NCI-H2171 (cell line): ENCODE measurements at regions not wholly inside any gene's neighbourhood (a gene's known extent, or its start where the extent isn't known, plus 50 kb on each side); places are given as distances from the start of the nearest gene placed in this dataset.
"Not testable (repeated sequence)": the region's sequence is repeated elsewhere in the genome, so short reads cannot be mapped to it uniquely, and the experiment has no call there.

ENCODE experiments used
- DNase-seq: peaks from one replicate; lab custom pipeline; 2025; lab: John Stamatoyannopoulos, UW

DNA sequence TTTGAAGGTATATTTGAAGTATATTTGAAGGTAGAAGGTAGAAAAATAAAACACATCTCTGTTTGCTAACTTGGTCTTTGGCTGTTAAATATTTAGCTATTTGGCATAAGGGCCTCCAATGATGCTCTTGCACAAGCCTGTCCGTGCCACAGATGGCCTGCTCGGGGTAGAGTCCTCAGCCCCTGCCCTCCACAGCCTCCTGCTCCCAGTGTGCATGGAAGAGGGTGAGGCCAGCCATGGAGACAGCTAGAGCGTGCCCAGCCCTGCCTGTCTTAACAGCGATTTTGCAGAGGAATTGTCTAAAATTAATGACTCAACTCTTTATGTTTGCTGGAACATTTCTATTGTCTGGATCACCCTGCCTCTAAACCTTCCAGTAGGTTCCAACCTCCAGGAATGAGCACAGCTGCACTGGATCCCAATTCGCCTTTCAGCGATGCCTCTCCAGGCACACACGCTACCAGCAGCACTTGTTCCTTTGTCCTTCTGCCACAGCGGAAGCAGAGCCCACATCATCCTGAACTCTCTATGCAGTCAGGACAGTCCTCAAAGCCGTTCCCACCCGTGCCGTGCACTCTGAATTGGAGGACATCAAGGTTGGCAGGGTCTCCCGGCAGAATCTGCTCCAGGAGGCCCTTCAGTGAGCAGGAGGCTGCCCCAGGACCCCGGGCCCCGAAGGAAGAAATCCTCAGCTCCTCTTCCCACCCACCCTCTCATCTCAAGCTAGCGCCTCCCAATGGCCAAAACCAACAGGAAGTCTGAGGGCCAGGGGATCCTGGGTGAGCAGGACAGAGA lies 254.0 kb upstream of the IRX1 start:
- no peak for DNase-seq

DNA sequence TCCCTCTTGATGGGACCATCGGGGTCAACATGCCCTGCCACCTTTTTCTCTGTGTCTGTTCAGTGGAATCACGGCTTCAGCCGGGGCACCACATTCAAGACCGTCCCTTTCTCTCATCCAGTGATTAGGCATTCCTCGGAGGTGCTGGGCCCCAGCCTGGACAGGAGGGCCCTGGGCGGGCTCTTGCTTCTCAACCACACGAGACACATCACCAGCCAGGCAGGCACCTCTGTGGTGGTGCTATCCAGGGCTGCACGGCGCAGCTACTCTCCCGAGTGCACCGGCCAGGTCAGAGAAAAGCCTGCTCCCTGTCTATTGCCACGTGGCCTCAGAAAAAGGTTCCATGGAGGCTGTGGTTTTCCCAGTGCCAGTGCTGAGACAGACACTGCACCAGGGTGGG lies 255.2 kb upstream of the IRX1 start:
- DNase-seq: no peak

DNA sequence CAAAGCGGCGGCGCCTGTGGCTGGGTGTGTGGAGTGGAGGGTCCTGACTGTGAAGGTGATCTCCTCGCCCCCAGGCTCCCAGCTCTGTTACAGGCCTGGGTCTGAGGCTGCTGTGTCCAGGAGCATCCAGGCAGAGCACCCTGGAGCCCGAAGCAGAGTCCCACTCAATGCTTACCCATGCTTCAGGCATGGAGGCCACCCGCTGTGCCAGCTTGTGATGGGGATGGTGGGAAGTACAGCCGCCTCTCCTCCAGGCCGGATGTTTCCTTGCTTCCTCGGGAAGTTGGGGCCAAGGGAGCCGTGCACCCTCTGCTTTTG lies 255.9 kb upstream of the IRX1 start:
- no peak for DNase-seq

DNA sequence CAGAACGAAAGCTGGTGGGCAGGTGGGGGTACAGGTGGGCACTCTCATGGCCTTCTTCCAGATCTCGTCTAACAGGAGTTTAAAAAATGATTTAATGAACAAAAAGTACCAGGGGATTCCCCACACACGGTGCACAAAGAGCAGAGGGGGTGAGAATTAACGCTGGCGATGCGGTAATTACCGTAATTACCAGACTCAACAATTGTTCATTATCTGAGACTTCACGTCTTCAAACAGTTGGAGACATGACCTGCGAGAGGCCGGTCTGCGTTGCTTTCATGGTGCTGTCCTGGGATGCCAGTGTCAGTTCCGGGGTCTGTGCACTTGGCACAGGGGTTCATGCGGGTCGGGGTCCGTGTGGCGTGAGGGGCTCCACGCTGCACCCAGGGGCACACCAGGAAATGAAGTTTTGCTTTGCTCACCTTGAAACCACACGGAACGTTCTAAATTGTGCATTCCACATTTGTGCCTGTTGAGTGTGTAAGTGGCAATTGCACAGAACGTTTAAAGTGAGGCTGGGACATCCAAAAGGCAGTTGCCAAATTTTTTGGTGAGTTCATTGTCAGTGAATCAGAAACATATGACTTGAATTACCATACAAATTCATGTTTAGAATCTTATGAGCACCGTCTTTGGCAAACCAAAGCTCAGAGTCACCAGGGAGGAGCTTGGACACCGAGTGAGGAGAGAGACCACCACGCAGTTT lies 256.4 kb upstream of the IRX1 start:
- DNase-seq: no peak

DNA sequence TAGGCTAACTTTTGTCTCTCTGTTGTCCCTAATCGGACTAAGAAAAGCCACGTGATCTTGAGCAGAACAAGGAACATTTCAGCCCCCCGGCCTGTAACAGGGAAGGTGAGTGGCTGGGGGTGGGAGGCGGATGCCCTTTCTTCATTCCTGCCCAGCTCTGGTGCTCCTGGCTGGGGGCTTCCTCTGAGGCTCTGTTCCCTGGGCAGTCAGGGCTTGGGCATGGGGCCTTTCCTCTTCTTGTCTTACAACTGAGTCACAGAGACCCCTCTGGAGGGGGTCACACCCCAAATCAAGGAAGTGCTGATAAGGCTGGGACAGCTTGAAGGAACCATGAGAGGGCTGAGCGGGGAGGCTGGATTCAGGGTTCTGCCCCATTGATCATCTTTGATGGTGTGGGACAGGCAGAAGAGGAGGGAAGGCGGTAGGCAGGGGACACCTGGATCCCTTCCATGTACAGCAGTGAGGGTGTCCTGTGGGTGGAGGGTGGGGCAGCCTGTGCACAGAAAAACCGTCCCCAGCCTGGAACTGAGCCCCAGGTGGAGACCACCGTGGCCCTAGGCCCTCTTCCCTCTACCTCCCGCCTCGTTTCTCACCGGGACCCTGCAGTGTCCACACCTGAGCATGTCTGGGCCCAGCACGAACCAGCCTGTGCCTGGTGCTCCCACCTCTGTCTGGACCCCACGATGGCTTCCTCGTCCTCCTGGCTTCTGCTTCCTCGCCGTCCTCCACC lies 257.7 kb upstream of the IRX1 start:
- no peak for DNase-seq

DNA sequence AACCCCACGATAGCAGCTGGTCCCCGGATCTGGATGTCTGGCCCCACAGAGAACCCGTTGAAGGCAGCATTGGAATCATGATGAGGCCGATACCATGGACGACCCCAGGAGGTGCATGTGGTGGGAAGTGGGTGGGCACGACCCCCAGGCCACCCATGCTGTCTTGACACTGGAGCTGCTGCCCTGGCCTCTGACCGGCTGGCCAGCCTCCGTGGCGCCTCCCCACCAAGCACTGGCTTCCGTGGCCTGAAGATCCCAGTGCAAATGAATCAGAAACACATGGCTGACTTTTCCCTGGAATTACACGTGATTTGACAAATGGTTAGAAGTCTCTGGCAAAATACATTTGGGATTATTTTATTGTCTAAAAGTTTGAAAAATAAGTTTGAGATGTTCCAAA lies 259.0 kb upstream of the IRX1 start:
- no peak for DNase-seq

DNA sequence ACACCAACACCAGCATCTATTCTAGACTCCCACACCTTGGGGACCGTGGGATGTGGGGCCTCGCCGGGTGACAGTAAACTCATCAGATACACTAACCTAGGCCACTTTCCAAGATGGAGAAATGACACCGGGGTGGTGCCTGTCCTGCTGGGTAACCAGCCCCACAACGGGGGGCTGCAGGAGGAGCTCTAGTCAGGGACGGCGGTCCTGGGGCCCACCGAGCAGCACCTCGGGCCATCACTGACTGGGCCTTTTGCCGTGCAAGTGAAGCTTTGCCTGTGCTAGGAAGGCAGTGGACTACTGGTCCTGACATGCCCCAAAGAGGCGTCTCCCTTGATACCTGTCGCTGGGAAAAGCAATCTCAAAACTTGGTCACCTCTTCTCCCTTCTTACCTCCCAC lies 260.3 kb upstream of the IRX1 start:
- DNase-seq: no peak

DNA sequence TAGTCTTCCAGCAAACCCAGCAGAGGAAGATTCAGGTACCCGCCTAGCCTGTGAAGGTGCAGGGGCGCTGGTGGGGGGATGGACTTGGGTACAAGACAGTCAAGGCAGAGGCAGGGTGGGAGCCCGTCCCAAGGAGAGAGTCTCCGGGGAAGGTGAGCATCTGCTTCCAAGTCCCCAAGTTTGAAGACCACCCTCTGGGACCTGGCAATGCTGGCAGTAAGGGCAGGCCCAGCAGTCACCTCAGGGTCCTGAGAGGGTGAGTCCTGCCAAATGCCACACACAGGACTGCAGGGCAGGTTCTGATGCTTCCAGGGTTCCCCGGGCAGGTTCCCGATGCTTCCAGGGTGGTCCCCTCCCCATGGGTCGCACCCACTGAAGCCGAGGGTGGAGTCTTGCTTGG lies 261.8 kb upstream of the IRX1 start:
- no peak for DNase-seq

DNA sequence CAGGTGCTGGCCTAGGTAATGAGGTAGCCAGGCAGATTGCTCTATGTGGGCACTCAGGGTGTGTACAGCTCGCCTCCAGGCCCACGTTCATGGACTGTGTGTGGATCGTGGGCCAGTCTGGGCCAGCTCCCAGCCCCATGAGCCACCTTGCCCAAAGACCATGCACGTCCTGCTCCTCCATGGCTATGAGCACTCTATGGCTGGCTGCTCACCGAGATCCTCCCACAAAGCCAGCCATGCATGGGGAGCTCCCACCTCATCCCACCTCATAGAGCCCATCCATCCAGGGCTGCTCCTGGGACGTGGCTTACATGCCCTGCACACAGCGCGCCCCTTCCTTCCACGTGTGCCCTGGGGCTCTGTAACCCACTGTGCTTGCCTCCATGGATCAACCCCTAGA lies 262.5 kb upstream of the IRX1 start:
- no peak for DNase-seq

DNA sequence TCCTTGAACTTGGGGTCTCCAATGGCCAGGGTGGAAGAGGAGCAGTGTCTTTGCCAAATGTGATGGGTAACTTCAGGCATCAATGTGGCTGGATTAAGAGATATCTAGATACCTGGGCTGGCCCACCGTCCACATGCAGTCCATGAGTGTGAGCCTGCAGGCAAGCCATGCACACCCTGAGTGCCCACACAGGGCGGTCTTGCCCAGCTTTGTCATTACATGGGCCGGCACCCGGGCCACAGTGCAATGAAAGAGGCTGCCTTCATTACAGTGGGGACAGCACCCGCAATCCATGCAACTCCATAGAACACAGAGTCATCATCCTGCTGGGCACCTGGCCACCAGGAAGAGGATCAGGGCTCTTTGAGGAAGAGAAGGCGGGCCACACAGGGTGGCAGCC lies 263.8 kb upstream of the IRX1 start:
- no peak for DNase-seq

DNA sequence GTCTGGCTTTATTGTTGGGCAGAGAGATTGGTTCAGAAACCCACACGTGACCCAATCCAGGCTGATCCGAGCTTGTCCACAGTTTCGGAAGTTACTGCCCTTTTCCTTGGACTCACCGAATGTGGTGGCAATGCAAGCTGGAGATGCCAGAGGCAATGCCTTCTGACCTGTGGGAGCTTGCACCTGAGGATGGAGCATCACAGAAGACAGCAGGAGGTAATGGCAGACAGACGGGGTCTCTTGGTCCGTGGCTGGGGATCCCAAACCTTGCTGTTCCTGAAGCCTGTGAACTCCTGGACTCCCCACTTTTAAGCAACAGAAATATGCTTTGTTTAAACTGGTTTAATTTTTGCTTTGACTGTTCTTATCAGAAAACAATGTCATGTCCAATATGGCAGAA lies 265.2 kb upstream of the IRX1 start:
- DNase-seq: no peak

DNA sequence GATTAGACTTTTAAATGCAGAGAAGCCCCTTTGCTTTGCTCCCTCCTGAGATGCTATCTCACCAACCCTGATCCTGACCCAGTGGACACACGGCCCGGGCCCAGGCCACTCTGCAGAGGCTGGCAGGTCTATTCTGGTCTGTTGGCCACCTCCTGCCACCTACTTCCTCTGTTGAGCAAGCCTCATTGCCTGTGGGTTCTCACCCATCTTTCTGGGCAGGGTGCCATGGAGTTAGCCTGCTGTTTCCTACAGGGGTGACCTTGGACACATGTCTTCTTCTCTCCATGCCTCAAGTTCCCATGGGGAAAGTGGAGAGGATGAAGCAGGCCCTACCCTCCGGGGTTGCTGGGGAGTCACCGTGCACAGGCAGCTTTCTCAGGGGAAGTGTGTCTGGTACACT lies 266.2 kb upstream of the IRX1 start:
- no peak for DNase-seq

DNA sequence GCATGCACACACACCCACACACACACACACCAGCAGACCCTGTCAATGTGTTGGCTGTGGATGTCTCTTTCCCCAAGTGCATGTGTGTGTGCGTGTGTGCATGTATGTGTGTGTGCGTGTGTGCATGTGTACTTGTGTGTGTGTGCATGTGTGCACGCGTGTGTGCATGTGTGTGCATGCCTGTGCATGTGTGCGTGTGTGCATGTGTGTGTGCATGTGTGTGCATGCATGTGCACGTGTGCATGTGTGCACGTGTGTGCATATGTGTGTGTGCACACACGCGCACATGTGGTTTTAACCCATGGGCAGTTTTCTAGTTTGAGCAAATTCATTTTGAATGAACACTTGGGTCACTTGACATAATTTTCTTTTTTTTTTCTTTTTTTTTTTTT lies 268.8 kb upstream of the IRX1 start:
- DNase-seq: no peak

DNA sequence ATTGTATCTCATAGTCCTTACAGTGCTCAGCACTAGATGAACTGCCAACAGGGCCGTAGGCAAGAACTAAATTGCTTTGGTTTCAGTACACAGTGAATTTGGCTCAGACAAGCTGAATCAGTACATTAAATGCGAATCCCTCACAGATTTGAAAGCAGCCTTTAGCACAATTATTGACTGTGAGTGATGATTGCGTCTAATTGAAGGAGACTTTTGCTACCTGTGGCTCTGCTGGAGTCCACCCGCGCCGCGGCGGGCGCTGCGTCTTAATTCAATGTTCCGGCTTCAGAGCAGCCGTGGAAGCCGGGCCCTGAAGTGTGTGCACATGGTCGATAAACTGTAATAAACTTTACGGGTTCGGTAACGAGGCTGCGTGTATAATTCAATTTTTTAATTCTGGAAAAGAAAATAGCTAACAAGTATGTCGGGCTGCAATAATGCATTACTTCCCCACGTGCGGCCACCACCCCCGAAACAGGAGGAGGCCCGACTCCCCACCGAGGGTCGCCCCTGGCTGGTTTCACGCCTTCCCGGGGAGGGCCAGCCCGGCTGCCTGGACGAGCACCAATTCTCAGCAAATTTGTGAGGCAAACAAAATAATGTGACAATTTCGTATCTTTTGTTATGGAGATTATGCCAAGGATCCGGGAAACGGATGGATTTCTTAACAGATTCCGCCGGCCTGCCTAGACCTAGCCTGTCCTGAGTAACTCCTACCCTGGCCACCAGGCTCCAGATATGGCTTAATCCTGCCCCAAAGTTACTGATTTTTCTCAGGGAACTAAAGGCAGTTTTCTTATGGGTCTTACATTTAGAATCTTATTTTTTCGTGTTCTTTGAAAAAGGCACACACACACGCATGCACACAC lies 269.4 kb upstream of the IRX1 start:
- DNase-seq: no peak

DNA sequence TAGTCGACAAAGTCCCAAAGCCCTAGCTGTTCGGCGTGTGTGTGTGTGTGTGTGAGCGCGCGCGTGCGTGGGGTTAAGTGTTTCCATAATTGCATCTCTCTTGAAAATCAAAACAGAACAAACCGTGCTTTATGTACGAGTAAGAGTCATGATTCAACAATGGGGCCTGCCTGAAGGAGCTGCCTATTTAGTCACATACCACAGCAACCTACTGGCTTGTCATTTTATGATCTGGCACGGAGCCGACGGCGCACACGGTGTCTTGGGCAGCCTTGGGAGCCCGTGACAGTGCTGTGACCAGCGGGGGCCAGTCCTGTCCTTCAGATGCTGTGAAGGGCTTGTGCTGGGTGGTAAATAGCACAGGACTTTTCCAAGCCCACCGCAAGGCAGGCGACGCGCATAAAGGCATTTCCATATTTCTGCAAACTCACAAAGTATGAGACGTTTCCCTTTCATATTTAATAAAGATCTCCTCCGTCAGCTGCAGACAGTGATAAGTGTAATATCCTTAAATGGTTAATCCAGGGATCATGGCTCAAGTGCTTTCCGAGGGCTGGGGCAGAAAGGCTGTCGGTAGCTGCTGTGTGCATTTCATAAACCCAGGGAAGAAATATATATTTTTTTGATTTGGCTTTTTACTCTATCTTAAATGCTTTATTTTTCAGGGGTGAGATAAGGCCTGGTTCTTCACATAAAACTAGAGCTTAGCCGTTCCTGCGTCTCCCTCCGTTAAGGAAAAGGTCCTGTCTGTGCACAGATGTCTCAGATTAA lies 270.2 kb upstream of the IRX1 start:
- no peak for DNase-seq

DNA sequence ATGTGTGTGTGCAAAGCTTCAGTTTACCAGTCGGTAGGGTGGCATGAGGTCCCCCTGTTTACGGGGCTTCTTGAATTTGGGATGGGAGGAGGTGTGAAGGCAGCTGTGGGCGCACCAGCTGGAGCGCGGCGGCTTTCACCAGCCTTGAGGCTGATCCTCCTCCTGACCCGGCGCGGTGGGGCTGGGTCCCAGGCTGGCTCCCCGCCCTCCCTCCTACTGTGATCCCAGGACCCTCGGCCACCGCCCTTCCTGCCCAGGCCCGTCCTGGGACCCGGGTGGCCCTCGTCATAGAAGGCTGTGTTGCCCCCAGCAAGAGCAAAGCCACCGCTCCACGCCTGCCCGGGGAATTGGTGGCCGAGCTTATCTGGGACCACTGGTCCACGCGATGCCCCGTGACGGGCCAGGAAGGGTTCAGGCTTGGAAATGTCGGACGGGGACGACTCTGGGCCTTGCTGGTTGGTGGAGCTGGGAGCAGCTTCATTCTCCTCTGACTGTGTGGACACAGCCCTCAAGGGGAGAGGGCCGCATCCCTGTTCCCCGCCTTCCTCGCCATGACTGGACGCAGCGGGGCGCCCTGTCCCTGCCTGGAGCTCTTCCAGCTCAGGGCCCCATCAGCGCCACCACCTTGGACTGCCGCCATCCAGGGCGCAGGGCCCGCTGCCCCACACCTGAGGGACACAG lies 271.1 kb upstream of the IRX1 start:
- no peak for DNase-seq

DNA sequence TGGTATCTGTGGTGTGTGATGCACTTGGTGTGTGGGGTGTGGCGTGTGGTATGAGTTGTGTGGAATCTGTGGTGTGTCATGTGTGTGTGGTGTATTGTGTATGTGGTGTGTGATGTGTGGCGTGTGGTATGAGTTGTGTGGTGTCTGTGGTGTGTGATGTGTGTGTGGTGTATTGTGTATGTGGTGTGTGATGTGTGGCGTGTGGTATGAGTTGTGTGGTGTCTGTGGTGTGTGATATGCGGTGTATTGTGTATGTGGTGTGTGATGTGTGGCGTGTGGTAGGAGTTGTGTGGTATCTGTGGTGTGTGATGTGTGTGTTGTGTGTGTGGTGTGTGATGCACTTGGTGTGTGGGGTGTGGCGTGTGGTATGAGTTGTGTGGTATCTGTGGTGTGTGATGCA lies 271.7 kb upstream of the IRX1 start:
- DNase-seq: not testable (repeated sequence)

DNA sequence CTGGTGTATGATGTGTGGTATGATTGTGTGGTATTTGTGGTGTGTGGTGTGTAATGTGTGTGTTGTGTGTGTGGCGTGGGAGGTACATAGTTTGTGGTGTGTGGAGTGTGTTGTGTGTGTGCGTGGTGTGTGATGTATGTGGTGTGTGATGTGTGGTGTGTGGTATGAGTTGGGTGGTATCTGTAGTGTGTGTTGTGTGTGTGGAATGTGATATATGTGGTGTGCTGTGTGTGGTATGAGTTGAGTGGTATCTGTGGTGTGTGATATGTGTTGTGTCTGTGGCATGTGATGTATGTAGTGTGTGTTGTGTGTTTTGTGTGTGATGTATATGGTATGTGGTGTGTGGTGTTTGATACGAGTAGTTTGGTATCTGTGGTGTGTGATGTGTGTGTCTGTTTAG lies 272.5 kb upstream of the IRX1 start:
- no peak for DNase-seq

DNA sequence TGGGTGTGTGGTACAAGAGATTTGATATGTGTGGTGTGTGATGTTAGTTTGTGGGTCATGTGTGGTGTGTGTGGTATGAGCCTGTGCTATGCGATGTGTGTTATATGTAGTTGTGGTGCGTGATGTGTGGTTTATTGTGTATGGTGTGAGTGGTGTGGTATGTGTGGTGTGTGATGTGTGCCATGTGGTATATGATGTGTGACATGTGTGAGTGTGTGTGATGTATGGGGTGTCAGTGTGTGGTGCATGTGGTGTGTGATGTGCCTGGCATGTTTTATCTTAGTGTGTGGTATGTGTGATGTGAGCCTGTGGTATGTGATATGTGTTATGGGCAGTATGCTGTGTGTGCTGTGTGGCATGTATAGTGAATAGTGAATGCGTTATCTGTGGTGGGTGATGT lies 273.0 kb upstream of the IRX1 start:
- DNase-seq: no peak

DNA sequence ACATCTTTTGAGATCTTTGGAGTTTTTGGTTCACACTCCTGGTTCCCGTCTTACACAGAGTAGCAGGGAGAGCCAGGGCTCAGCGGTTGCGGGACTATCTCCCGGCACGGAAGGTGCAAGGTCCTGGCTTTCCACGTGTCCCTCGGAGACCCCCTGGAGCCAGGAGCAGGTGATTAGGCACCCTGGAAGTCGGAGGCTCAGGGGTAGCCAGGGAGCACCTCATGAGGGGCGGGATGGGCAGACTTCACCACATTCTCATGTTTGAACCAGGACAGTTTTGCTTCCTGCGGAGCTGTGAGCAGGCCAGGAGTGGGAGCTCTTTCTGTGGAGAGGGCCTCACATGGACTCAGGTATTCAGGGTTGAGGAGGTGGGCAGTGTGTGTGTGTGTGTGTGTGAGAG lies 273.7 kb upstream of the IRX1 start:
- DNase-seq: no peak

DNA sequence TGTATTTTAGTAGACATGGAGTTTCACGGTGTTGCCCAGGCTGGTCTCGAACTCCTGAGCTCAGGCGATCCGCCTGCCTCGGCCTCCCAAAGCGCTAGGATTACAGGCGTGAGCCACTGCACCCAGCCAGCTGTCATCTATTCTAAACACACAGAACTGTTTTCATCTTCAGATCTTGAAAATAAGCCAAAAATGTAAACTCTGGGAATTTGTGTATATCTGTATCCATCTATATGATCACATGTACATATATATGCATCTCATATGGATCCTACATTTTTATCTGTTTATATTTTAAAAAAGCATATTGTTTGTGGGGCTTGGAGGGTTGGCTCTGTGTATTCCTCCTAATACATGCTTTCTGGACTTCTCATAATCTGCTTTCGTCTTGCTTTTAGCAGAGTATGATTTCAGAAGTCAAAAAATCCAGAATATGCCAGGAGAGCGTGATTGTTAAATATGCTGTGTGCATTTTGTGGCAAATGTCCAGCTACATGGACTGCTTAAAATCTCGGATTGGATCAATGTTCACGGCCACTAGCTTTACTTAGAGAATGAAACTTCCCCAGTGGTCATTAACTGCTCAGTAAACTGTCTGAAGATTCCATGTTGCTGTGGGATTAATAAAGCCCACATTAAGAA lies 274.4 kb upstream of the IRX1 start:
- no peak for DNase-seq
